HG03469 (cell line): ENCODE measurements at regions not wholly inside any gene's neighbourhood (a gene's known extent, or its start where the extent isn't known, plus 50 kb on each side); places are given as distances from the start of the nearest gene placed in this dataset.

Source experiments
- ATAC-seq: cut with Tn5 transposase; IDR thresholded peaks from one replicate; pipeline ENCODE4 v1.9.1; 2021; ENCODE audit warnings: mild to moderate bottlenecking, moderate library complexity, moderate number of reproducible peaks; ENCODE audit not compliant: unreplicated experiment

GRCh38 chr5:174425271-174425963, 299.0 kb upstream of the MSX2 start:
- no peak for ATAC-seq

- ATAC-seq: no peak
These were observed 298.5 kb upstream of the MSX2 start for GRCh38 chr5:174425964-174426290.

- no peak for ATAC-seq
These were observed 298.0 kb upstream of the MSX2 start for GRCh38 chr5:174426388-174426787.

- ATAC-seq: no peak
These were observed 297.5 kb upstream of the MSX2 start for GRCh38 chr5:174426851-174427250.

- no peak for ATAC-seq
These were observed 297.1 kb upstream of the MSX2 start for GRCh38 chr5:174427304-174427703.

GRCh38 chr5:174428895-174429294, 295.5 kb upstream of the MSX2 start:
- no peak for ATAC-seq

GRCh38 chr5:174430940-174431339, 293.4 kb upstream of the MSX2 start:
- ATAC-seq: no peak

- no peak for ATAC-seq
These were observed 292.9 kb upstream of the MSX2 start for GRCh38 chr5:174431504-174431903.

- no peak for ATAC-seq
These were observed 291.3 kb upstream of the MSX2 start for GRCh38 chr5:174433098-174433497.

- no peak for ATAC-seq
These were observed 287.6 kb upstream of the MSX2 start for GRCh38 chr5:174436750-174437149.

- no peak for ATAC-seq
These were observed 279.7 kb upstream of the MSX2 start for GRCh38 chr5:174444479-174445188.

- no peak for ATAC-seq
These were observed 277.9 kb upstream of the MSX2 start for GRCh38 chr5:174446446-174446845.

GRCh38 chr5:174446988-174447387, 277.4 kb upstream of the MSX2 start:
- no peak for ATAC-seq

GRCh38 chr5:174448041-174448440, 276.3 kb upstream of the MSX2 start:
- no peak for ATAC-seq

GRCh38 chr5:174448662-174449061, 275.7 kb upstream of the MSX2 start:
- ATAC-seq: no peak

GRCh38 chr5:174453690-174454089, 270.7 kb upstream of the MSX2 start:
- no peak for ATAC-seq

- no peak for ATAC-seq
These were observed 269.9 kb upstream of the MSX2 start for GRCh38 chr5:174454464-174454863.

- ATAC-seq: no peak
These were observed 269.5 kb upstream of the MSX2 start for GRCh38 chr5:174454890-174455289.

GRCh38 chr5:174455301-174455700, 269.1 kb upstream of the MSX2 start:
- no peak for ATAC-seq

- ATAC-seq: no peak
These were observed 267.2 kb upstream of the MSX2 start for GRCh38 chr5:174457141-174457678.

- ATAC-seq: no peak
These were observed 265.2 kb upstream of the MSX2 start for GRCh38 chr5:174459071-174459702.
